T-helper 2 cell treated with Interferon-gamma antibody and Interleukin-4, amounts not matched to agents 5 μg/mL and 100 μg/mL, for 36 hours (primary cell): ENCODE measurements at regions not wholly inside any gene's neighbourhood (a gene's known extent, or its start where the extent isn't known, plus 50 kb on each side); places are given as distances from the start of the nearest gene placed in this dataset.

Experiments used
- DNase-seq: peaks from one replicate; pipeline ENCODE4 v3.0.0; 2021; ENCODE audit warnings: low spot score
- H3K27ac Mint-ChIP-seq: one replicate; pipeline ENCODE4 v1.8.0; 2021; ENCODE audit warnings: mild to moderate bottlenecking, mixed read lengths
- H3K27me3 Mint-ChIP-seq: one replicate; pipeline ENCODE4 v1.8.0; 2021; ENCODE audit warnings: low read depth, mixed read lengths
- H3K36me3 Mint-ChIP-seq: one replicate; pipeline ENCODE4 v1.8.0; 2021; ENCODE audit warnings: low read depth, mixed read lengths
- H3K4me1 Mint-ChIP-seq: one replicate; pipeline ENCODE4 v1.8.0; 2021; ENCODE audit warnings: low read depth, mixed read lengths
- H3K4me3 Mint-ChIP-seq: one replicate; pipeline ENCODE4 v1.8.0; 2022; ENCODE audit warnings: mild to moderate bottlenecking, moderate library complexity, mixed read lengths
- H3K9me3 Mint-ChIP-seq: one replicate; pipeline ENCODE4 v1.8.0; 2021; ENCODE audit warnings: mixed read lengths

DNA sequence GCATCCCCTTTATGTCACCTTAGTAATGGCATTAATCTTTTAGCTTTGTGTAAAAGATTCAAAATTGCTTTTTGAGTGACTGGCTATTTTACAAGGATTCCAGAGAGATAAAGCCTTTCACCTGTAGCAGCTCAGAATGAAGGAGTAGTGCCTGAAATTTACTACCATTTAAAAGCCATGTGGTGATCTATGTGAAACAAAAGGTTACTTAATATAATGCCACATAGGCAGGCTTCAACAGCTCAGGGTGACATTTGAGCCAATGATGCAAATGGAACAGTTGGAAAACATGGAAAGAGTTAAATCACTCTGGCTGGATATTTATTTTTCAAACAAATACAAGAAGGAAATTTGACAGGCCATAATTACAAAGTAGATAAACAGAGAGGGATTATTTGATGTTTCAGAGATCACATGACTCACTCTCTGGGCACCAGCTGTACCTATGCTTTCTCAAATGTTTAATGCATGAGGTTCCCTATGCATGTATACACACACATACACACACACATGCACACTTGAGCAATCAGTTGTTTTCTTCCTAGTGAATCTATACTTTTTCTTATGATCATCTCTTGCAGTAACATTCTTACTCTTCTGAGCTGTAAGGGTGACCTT is 171.5 kb downstream of the ZMAT3 start:
- no peaks in the 10 kb centered on the region for H3K4me1 Mint-ChIP-seq
- H3K27me3 Mint-ChIP-seq = no peaks in the 10 kb centered on the region
- H3K36me3 Mint-ChIP-seq = no peaks in the 10 kb centered on the region
- no peak overlapping the region for H3K27ac Mint-ChIP-seq
- H3K9me3 Mint-ChIP-seq = no peaks in the 10 kb centered on the region
- H3K4me3 Mint-ChIP-seq = no peak overlapping the region
- DNase-seq = no peak

DNA sequence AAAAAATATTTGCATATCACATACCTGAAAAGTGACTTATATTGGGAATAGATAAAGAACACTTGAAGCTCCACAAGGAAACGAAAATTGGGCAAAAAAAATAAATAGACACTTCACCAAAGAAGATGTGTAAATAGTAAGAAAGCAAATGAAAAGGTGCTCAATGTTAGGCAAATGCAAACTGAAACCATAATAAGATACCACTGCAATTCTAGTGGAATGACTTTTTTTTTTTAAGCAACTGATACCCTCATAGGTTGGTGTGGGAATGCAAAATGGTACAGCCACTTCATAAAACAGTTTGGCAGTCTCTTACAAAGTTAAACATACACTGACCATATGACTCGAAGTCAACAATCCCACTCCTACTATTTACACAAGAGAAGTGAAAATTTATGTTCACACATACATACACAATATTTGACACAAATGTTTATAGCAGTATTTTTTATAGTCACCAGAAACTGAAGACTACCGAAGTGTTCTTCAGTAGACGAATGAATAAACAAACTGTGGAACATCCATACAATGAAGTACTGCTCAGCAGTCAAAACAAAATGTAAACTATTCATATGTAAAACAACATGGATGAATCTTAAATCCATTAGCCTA is 176.3 kb downstream of the ZMAT3 start:
- no peaks in the 10 kb centered on the region for H3K36me3 Mint-ChIP-seq
- H3K4me3 Mint-ChIP-seq = no peak overlapping the region
- DNase-seq = no peak
- no peaks in the 10 kb centered on the region for H3K27me3 Mint-ChIP-seq
- H3K27ac Mint-ChIP-seq = no peak overlapping the region
- H3K9me3 Mint-ChIP-seq = no peaks in the 10 kb centered on the region
- no peaks in the 10 kb centered on the region for H3K4me1 Mint-ChIP-seq
